ENCODE measurements at regions not wholly inside any gene's neighbourhood (a gene's known extent, or its start where the extent isn't known, plus 50 kb on each side); places are given as distances from the start of the nearest gene placed in this dataset.

GRCh38 chr11:15300341-15300740 lies 185.6 kb downstream of the INSC start:
- TF ChIP-seq, protein P1, sequence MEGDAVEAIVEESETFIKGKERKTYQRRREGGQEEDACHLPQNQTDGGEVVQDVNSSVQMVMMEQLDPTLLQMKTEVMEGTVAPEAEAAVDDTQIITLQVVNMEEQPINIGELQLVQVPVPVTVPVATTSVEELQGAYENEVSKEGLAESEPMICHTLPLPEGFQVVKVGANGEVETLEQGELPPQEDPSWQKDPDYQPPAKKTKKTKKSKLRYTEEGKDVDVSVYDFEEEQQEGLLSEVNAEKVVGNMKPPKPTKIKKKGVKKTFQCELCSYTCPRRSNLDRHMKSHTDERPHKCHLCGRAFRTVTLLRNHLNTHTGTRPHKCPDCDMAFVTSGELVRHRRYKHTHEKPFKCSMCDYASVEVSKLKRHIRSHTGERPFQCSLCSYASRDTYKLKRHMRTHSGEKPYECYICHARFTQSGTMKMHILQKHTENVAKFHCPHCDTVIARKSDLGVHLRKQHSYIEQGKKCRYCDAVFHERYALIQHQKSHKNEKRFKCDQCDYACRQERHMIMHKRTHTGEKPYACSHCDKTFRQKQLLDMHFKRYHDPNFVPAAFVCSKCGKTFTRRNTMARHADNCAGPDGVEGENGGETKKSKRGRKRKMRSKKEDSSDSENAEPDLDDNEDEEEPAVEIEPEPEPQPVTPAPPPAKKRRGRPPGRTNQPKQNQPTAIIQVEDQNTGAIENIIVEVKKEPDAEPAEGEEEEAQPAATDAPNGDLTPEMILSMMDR (IDR thresholded peaks at IDR 0.05; ENCODE audit: borderline replicate concordance, extremely low read depth, insufficient read depth) = no peak
- DNase-seq (no peak), FAIRE-seq (no peak)
- Histone ChIP-seq H3K4me3 (ENCODE audit: low read length in 3 of 3) (no peak overlapping the region), H3K4me1 (ENCODE audit: control insufficient read depth in 2 of 3, insufficient read depth in 2 of 3, low read depth in 1 of 3, low read length in 3 of 3) (no peaks in the 10 kb centered on the region), H3K27me3 (ENCODE audit: control insufficient read depth, insufficient read depth, low read length) (no peaks in the 10 kb centered on the region), H3K27ac (ENCODE audit: low read depth in 2 of 2, low read length in 2 of 2) (no peak overlapping the region), H3K36me3 (ENCODE audit: control insufficient read depth in 2 of 3, insufficient read depth in 3 of 3, low read length in 3 of 3) (no peaks in the 10 kb centered on the region), H3K9ac (ENCODE audit: low read length in 3 of 3) (no peak overlapping the region), H3K9me3 (ENCODE audit: control insufficient read depth in 2 of 3, insufficient read depth in 1 of 3, low read length in 3 of 3) (no peaks in the 10 kb centered on the region)
- intact Hi-C loops (cut with DNase I) = no loop called here

DNA sequence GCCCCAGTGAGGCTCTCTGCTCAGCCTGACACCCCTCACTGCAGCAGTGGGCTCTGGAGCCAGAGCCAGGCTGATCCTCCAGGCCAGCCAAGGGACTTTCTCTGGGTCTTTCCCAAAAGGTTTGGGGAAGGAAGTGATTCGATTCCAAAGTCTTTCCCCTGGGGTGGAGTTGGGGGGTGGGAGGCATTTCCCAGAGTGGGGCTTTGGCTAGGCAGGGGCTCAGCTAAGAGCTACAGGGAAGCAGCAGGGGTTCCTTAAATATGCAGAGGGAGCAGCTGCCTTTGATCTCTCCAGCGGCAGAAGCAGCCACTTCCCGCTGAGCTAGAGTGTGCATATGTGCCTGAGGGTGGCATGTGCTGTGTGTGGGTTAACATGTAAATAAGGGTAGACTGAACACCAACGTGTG lies 192.9 kb downstream of the INSC start:
- no peak for FAIRE-seq

DNA sequence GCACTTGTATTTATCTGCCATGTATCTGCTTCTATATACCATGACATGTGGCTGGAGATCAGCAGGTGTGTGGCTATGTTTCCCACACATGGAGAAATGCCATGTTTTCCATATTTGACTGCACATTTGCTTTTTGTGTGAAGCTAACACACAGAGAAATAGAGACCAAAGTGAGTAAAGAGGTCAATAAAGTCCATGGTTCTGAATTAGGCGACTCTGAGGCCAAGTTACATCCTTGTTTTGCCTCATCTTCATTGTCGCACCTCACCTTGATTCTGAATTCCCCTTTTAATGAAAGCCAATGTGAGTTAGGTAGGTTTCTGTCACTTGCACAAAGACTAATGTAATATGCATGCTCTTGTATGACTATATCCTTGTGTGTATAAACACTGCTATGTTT lies 194.1 kb downstream of the INSC start:
- H3K9me3 ChIP-seq (ENCODE audit: control insufficient read depth in 2 of 3, insufficient read depth in 1 of 3, low read length in 3 of 3) = peaks cover 0 to 7% (median 0%) of the 10 kb centered on the region in 3 donors
- no peak for FAIRE-seq

More for the DNA sequence above, 192.9 kb downstream of the INSC start:
- Histone ChIP-seq H3K27ac (ENCODE audit: low read depth in 2 of 2, low read length in 2 of 2) (no peak overlapping the region), H3K36me3 (ENCODE audit: control insufficient read depth in 2 of 3, insufficient read depth in 3 of 3, low read length in 3 of 3) (no peaks in the 10 kb centered on the region), H3K27me3 (ENCODE audit: control insufficient read depth, insufficient read depth, low read length) (no peaks in the 10 kb centered on the region), H3K9ac (ENCODE audit: low read length in 3 of 3) (no peak overlapping the region), H3K4me3 (ENCODE audit: low read length in 3 of 3) (no peak overlapping the region), H3K9me3 (ENCODE audit: control insufficient read depth in 2 of 3, insufficient read depth in 1 of 3, low read length in 3 of 3) (peaks cover 0 to 7% (median 0%) of the 10 kb centered on the region in 3 donors), H3K4me1 (ENCODE audit: control insufficient read depth in 2 of 3, insufficient read depth in 2 of 3, low read depth in 1 of 3, low read length in 3 of 3) (no peaks in the 10 kb centered on the region)
- TF ChIP-seq, protein P1 (IDR thresholded peaks at IDR 0.05; ENCODE audit: borderline replicate concordance, extremely low read depth, insufficient read depth) = no peak
- intact Hi-C loops (cut with DNase I) = no loop called here
- DNase-seq = no peak

More for the DNA sequence above, 194.1 kb downstream of the INSC start:
- intact Hi-C loops (cut with DNase I) = no loop called here
- Histone ChIP-seq H3K27ac (ENCODE audit: low read depth in 2 of 2, low read length in 2 of 2) (no peak overlapping the region), H3K9ac (ENCODE audit: low read length in 3 of 3) (no peak overlapping the region), H3K27me3 (ENCODE audit: control insufficient read depth, insufficient read depth, low read length) (no peaks in the 10 kb centered on the region), H3K4me3 (ENCODE audit: low read length in 3 of 3) (no peak overlapping the region), H3K36me3 (ENCODE audit: control insufficient read depth in 2 of 3, insufficient read depth in 3 of 3, low read length in 3 of 3) (no peaks in the 10 kb centered on the region), H3K4me1 (ENCODE audit: control insufficient read depth in 2 of 3, insufficient read depth in 2 of 3, low read depth in 1 of 3, low read length in 3 of 3) (no peaks in the 10 kb centered on the region)
- TF ChIP-seq, protein P1 (IDR thresholded peaks at IDR 0.05; ENCODE audit: borderline replicate concordance, extremely low read depth, insufficient read depth) = no peak
- DNase-seq = no peak
